ENCODE measurements at regions not wholly inside any gene's neighbourhood (a gene's known extent, or its start where the extent isn't known, plus 50 kb on each side); places are given as distances from the start of the nearest gene placed in this dataset.

DNA sequence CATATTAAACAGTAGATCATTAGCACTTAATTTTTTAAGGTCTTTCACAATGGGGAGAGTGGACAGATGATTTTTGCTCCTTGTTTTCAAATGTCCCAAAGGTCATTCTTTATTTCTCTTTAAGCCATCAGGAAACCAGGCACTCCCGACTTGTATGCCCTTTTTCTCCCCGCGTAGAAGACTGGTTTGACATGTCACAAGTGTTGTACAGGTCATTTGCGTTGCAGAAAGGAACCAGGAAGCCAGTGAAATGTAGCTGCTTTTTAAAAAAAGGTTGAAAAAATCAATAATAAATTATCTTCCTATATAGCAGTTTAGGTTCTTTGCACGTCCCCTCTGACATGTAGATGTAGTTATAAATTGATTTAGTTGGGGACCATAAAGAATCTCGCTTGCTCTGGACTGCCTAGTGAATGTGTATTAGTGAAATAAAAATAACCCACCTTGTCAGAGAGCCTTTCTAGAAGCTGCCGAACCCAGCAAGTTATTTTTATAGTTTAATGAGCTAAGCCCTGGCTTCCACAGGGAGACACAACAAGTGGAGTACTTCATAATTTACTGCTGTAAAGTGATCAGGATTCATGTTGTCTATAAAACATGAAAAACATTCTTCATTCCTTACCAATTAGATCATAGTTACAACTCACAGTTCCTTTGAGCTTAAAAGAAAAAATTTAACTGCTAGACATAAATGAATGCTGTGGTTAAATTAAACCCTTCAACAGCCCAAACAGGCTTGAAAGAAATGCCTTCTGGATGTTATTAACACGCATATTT is 404.6 kb downstream of the CSNK1G3 start:
- DNase-seq = no peak

DNA sequence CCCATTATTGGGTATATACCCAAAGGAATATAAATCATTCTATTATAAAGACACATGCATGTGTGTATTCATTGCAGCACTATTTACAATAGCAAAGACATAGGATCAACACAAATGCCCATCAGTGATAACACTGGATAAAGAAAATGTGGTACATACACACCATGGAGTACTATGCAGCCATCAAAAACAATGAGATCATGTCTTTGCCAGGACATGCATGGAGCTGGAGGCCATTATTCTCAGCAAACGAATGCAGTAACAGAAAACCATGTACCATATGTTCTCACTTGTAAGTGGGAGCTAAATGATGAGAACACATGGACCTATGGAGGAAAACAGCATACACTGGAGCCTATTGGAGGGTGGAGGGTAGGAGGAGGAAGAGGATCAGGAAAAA is 402.4 kb downstream of the CSNK1G3 start:
- DNase-seq = no peak

DNA sequence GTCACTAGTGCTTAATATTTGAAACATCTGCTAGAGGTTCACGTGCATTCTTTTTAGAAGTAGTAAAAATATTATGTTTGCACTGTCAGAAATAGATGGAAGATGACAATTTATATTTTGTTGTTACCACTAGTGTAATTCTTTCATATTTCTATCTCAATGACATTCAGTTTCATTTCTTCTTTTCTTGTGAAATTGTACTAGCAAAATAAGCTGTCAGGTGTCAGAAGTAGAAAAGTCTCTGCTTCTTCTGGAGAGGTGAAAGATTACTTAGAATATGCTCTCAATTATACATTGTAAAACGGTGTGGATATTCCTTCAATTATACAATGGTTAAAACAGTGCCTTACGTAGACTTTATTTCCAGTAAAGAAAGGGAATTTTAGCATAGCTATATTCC is 395.4 kb downstream of the CSNK1G3 start:
- no peak for DNase-seq

- DNase-seq = no peak
Measured at GRCh38 chr5:123906698-123907295, 394.8 kb downstream of the CSNK1G3 start.

DNA sequence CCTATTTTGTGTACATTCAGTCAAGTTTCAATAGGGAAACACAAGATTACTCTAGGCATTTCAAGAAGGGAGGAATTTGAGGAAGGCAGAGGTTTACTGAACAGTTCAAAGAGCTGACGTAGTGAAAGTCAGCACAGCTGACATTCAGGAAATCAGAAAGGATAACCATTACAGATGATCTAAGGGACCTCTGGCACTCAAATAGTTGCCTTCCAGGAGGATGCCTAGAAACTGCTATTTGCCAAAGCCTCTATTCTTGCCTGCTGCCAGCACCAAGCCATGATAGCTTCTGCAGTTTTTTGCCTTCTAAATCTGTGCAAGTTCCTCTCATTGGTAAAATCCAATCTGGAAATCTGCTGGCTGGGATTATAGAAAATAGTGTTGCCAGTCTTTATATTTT is 373.1 kb downstream of the CSNK1G3 start:
- DNase-seq = no peak

- no peak for DNase-seq
Measured at GRCh38 chr5:123882965-123883345, 371.0 kb downstream of the CSNK1G3 start.

DNA sequence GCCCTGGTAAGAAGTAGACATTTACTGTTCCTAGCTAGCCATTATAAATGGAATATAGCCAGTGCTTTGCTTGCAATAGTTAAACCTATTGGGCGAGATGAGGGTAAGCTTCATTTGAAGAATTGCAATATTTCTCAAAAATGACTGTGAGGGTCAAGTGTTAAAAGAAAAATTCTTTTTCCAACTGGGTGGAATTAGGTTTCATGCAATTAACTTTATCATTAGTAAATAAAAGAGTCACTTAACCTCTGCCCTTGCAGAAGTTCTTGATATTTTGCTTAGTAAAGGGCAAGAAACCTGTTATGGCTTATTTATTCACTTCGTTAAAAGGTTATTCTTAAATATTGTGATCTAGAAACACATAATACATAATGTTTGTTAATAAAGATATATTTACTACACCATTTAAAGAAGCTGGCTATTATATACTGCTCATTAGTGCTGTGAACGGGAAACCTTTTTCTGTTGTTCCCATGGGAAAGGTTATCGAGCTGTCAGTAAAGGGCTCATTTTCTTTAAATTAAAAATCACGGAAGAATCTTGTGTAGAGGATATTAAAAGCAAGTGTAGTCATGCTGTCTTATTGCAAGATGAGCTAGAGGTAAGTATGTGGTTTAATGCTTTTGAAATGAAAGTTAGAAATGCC is 370.5 kb downstream of the CSNK1G3 start:
- DNase-seq = no peak

GRCh38 chr5:123881759-123882244 is 369.8 kb downstream of the CSNK1G3 start:
- DNase-seq = no peak

- no peak for DNase-seq
Measured at GRCh38 chr5:123880875-123881274, 368.9 kb downstream of the CSNK1G3 start.

DNA sequence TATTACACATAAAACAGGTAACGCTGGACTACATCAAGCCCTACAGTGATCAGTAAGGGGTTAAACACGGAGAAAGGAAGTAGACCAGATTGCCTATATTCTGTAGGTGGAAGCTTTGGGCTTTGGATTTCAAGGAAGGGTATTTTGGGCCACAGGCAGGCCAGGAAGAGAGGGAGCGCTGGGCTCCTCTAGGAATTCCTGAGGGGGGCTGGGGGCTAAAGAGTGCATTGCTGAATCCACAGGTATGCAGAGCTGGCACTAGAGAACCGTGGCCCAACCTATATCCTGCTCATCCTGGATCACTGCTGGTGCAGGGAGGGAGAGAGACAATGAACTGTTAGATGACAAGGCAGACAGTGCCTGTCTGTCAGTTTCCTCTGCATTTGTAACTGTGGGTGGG is 367.1 kb downstream of the CSNK1G3 start:
- no peak for DNase-seq

GRCh38 chr5:123876276-123876790 is 364.4 kb downstream of the CSNK1G3 start:
- no peak for DNase-seq

DNA sequence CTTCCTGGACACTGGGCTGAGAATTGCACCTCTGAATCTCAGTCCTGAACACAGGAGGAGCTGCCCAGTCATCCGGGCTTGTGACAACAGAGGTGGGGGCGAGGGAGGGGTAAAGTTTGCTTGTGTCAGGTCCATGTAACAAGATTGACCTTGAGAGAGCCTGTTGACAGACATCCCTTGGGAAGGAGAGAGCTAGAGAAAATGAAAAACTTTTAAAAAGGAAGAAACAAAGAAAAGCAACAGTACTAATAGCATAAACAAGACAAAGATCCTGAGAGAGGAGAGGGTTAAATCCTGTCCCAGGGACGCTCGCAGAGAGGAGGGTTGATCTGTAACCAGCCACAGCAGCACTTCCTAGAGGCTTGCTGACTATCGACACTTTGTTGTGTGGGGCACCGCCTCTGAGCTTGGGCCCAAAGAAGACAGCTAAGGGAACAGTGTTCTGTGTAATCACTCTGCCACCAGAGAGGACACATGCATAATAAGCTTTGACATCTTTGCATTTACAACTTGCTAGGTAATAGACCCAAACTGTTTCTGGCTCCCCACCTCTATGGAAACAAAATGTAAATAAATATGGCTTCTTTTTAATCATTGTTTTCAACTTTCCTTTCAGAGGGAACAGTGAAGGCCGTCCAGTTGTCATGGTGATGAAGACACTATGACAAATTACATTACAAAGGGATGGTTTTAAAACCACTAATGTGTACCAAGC is 363.7 kb downstream of the CSNK1G3 start:
- DNase-seq = no peak

DNA sequence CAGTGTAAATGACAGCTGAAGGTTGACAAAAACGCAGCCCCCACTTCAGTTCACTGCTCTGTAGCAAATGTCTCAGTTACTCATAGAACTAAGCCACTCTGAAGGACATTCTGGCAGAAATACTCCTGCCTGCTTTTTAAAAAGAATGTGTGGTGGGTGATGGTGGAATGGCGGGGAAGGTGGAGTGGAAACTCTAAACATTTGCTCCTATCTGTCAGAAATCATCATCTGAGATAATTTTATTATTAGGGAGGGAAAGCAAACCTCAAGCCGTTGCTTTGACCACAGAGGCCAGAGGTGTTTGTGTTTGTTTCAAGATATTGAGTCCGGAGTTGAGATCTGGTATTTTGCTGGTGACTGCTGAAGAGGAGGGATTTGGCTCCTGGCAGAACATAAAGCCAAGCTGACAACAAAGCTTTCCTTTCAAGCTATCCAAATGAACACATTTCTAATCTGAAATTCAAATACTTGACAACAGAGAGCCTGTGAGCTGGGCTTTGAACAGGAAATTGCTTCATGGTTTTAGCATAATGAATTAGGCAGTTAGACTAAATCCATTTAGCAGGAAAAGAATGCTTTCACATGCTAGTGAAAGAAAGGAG is 362.7 kb downstream of the CSNK1G3 start:
- no peak for DNase-seq

DNA sequence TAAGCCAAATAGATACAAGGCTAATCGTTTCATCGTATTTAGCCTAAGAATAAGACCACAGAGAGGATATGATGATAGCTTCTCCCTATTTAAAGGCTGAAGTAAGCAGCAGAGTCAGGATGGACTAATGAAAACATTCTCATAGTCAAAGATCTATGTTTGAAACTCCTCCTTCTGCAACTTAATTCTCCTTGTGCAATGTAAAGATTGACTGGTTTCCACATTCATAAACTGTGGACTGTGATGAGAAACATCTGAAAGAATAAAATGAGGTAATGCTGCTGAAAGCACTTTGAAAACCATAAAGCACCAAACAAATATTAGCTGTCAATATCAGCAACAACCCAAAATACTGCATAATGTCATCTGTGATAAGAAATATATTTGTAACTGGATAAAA is 361.9 kb downstream of the CSNK1G3 start:
- DNase-seq = no peak

DNA sequence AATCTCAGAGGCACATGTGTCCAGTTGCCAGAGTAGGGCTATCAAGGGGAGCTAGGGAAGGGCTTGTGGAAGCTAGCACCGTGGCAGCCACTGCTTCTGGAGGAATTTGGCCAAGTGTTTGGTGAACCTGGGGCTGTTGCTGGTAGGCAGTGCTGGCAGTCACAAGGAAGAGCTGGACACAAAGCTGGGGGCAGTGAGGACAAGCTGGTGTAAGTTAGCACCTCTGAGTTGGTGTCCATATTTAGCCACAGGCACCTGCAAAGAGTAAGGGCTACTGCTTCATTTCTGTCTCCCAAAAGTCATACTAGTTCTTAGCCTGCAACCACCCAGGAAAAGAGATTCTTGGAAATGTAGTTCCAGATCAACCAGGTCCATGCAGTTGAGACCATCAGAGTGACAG is 359.4 kb downstream of the CSNK1G3 start:
- no peak for DNase-seq

GRCh38 chr5:123868881-123869280 is 356.9 kb downstream of the CSNK1G3 start:
- no peak for DNase-seq

DNA sequence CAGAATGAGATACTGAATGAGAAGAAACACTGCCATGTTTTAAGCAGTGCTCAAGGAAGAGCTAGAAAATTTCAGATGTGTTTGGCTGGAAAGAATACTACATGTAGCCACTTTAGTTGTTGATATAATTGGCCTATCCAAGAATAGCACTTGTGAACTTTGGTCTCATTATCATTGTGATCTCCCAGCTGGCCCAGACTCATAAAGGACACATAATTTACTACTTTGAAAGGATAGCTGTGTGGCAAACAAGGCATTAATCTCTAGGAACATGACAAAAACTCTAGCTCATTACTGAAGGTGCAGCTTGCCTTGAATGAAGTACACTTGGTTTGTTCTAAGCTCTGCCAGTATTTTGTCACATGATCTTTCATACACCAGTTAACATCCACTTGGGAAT is 356.3 kb downstream of the CSNK1G3 start:
- no peak for DNase-seq

GRCh38 chr5:123865641-123866040 is 353.7 kb downstream of the CSNK1G3 start:
- DNase-seq = no peak

DNA sequence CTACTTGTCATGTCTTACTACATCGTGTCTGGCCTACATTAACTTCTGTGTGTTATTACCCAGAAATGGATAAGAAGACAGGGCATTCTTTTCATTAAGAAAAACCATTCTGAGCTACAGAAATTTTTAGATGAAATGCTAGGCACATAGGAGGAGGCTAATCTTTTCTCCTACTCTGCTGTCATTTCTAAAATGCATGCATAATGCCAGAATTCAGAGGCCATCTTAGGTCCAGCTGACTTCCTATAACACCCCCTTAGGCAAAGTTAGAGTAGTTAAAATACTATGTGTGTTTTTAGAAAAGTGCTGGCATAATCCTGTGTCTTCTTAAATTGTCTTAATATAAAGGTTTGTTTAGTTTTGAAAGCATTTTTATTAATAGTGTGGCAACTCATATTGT is 352.6 kb downstream of the CSNK1G3 start:
- DNase-seq = no peak

DNA sequence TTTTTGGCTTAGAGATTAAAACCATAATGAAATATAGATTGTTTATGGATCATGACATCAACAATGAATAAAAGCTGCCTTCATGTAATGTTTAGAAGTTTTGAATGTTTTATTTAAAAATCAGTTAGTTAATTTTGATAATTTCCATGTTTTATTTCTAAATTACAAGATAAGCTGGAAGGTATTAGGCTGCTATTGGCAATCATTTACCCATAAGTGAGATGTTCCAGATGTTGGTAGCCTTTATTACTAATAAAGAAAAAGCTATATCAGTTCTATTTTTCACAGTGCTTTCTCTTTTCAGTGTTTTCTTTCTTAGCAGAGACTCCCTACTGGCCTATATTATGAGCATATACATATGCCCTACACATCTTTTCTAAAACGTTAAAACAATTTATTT is 347.0 kb downstream of the CSNK1G3 start:
- DNase-seq = no peak

- DNase-seq = no peak
Measured at GRCh38 chr5:123856766-123857165, 344.8 kb downstream of the CSNK1G3 start.

GRCh38 chr5:123855609-123856008 is 343.6 kb downstream of the CSNK1G3 start:
- no peak for DNase-seq

All from left hindlimb (tissue), 1 donor.